VCaP (cell line): ENCODE measurements at regions not wholly inside any gene's neighbourhood (a gene's known extent, or its start where the extent isn't known, plus 50 kb on each side); places are given as distances from the start of the nearest gene placed in this dataset.
A peak's percentile ranks its signal among the peaks of the same experiment; 100 is the strongest.

Experiments used
- H3K27ac ChIP-seq: fragments of 450-650 bp; 2 replicates; pipeline ENCODE4 v1.5.1; 2017
- CTCF ChIP-seq: fragments of 450-650 bp; conservative IDR thresholded peaks from 2 replicates; pipeline ENCODE4 v1.5.1; 2017; ENCODE audit warnings: mild to moderate bottlenecking, moderate library complexity

GRCh38 chr5:124136609-124137008, 609.8 kb downstream of the ZNF608 start:
- H3K27ac ChIP-seq, result peak overlapping the region; percentile 64
- no peak for TF ChIP-seq CTCF

GRCh38 chr5:124134941-124135340, 611.5 kb downstream of the ZNF608 start:
- H3K27ac ChIP-seq, result no peak overlapping the region
- TF ChIP-seq CTCF, result no peak

GRCh38 chr5:124133406-124133805, 613.0 kb downstream of the ZNF608 start:
- TF ChIP-seq CTCF, result no peak
- no peak overlapping the region for H3K27ac ChIP-seq

- no peak for TF ChIP-seq CTCF
- H3K27ac ChIP-seq, result no peak overlapping the region
Observed at GRCh38 chr5:124132843-124133242, 613.6 kb downstream of the ZNF608 start.

GRCh38 chr5:124131466-124131865, 615.0 kb downstream of the ZNF608 start:
- no peak for TF ChIP-seq CTCF

GRCh38 chr5:124130816-124131215, 615.6 kb downstream of the ZNF608 start:
- no peak for TF ChIP-seq CTCF
- no peak overlapping the region for H3K27ac ChIP-seq

More at GRCh38 chr5:124131466-124131865, 615.0 kb downstream of the ZNF608 start:
- no peak overlapping the region for H3K27ac ChIP-seq

- no peak for TF ChIP-seq CTCF
- H3K27ac ChIP-seq, result no peak overlapping the region
Observed at GRCh38 chr5:124128867-124129266, 616.9 kb downstream of the CSNK1G3 start.
